HK-2 (cell line): ENCODE measurements at regions not wholly inside any gene's neighbourhood (a gene's known extent, or its start where the extent isn't known, plus 50 kb on each side); places are given as distances from the start of the nearest gene placed in this dataset.
"Not testable (repeated sequence)": the region's sequence is repeated elsewhere in the genome, so short reads cannot be mapped to it uniquely, and the experiment has no call there.

Experiments
- DNase-seq: peaks from one replicate; pipeline ENCODE4 v3.0.0-alpha.2; 2018; ENCODE audit not compliant: unreplicated experiment

- no peak for DNase-seq
These were observed 378.1 kb upstream of the SORCS1 start for GRCh38 chr10:107542607-107543006.

GRCh38 chr10:107542016-107542415 is 377.5 kb upstream of the SORCS1 start:
- no peak for DNase-seq

DNA sequence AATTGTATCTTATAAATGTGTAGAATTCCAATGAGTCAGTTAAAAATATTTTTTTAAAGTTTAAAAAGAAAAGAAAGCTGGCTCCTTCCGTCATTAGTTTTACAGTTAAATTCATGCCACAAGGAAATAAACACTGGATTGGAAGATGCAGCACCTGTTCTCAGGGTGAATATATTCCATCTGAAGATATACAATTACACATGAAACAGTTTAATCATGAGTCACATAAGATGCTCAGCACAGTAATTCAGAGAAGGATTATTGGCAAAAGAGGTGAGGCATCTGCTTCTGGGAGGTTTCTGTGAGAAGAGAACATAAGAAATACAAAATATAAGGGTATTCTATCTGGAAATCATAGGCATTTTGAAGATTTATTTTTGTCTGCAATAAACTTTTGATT is 376.5 kb upstream of the SORCS1 start:
- no peak for DNase-seq

DNA sequence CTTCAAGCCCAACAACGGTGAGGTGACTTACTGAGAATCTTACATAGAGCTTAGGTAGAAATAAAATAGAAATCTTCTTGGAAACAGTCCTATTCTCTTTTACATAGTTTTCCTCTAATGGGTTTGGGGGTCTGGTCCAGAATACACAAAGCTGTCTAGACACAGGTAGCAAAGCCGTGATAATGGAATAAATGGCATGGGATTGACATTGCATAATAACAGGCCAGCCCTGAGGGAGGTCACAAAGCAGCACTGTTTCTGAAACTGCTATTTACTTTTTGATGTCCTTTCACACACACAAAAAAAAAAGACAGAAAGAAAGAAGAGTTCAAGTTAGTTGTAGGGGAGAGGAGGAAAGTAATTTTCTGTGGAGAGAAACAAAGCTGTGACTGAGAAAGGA is 364.8 kb upstream of the SORCS1 start:
- DNase-seq = no peak

DNA sequence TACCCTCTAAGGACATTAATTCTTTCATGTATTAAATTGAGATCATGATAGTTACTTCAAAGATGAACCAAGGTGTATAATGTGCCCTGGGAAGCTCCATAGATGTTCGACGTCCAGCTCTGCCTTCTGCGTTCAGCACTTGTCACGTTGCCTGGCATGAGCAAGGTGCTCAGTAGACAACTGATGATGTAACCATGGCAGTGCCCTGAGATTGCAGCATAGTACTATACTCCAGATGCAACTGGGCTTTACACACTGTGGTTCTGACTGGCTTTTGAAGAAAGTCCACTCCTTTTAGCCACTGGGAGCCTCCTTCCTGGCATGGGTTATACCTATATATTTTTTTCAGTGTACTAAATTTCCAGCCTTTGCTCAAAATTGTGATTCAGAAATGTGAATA is 355.8 kb upstream of the SORCS1 start:
- no peak for DNase-seq

DNA sequence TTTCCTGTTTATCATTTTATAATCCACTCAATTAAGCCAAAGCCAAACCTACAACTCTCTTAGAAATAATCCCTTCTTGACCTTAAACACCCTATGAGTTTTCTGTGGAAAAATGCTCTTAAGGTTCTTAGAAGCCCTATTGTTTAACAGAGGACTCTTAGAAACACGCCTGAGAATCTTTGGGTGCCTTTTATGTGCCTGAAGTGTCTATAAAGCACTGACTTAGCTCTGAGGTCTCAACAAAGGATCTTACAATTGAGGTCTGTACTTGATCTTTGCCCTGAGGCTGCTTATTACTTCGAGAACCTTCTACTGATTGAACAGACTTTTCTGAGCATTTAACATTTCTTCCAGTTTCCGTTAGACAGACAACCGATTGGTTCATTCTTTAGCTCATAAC is 353.3 kb upstream of the SORCS1 start:
- DNase-seq = no peak

GRCh38 chr10:107516349-107516748 is 351.8 kb upstream of the SORCS1 start:
- DNase-seq = no peak

DNA sequence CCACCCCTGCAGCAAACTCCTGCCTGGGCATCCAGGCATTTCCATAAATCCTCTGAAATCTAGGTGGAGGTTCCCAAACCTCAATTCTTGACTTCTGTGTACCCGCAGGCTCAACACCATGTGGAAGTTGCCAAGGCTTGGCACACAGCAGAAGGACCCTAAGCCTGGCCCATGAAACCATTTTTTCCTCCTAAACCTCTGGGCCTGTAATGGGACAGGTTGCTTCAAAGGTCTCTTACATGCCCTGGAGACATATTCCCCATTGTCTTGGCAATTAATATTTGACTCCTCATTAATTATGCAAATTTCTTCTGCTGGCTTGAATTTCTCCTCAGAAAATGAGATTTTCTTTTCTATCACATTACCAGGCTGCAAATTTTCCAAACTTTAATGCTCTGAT is 339.5 kb upstream of the SORCS1 start:
- DNase-seq = not testable (repeated sequence)

DNA sequence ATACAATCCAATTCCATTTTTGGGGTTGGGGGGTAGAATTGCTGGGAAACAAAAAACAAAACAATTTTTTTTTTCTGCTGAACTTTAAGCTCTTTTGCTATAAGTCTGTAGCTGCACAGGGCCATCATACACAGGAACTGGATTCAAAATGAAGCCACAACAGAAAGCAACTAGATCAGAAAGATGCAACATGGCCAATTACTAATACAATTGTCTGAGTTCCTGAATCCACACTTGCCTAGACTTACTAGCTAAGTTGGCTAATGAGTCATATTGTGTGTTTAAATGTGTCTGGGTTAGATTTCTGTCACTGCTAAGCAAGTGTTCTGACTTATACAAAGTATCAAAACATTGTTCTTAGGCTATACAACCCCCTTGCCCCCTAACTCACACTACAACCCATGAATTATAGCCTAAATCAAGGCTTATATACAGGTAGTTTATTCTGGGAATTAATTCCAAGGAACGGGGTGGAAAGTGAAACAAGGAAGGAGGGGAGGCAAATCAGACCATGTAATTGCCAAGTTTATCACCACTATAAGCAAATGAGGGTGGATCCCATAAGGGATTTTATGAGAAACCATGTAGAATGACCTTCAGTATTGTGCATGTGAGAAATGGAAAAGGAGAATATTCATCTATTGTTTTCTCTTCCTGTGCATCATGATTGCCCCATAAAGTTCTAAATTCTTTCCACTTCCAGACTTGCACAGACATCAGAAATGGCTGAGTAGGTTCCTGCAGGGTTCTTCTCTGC is 337.9 kb upstream of the SORCS1 start:
- DNase-seq = no peak

- no peak for DNase-seq
These were observed 334.5 kb upstream of the SORCS1 start for GRCh38 chr10:107498983-107499382.

DNA sequence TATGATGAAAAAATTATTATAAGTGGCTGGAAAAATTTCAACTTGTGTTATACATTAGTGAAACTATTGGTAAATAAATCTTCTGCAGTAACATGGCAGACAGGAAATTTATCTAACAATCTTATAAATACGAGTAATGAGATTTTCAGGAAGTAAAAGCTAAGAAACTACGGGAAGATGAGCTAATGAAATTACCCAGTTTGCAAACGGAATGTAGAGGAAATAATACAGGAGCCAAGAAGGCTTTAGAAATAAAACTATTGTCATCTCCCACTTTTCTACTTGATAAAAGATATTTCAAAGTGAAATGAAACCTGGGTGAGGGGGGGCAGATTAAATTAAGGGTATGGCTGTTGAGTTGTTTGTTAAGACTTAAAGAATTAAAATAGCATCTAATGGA is 332.5 kb upstream of the SORCS1 start:
- no peak for DNase-seq

DNA sequence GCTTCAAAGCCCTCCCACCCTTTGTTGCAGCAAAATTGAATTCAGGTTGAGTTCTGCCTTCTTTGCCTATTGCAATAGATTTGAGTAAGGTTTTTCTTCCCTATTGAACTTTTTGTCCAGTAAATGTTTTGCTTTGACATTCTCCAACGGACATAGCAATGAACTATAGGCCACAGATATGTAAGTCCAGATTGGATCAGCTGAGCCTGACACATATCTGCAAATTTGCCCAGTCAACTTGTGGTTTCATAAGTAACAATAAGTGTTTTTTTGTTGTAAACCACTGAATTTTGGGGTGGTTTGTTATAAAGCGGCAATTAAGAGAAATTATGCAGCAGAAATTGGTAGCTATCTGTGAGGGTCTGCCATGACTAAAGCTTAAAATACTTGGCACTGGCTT is 332.1 kb upstream of the SORCS1 start:
- no peak for DNase-seq

DNA sequence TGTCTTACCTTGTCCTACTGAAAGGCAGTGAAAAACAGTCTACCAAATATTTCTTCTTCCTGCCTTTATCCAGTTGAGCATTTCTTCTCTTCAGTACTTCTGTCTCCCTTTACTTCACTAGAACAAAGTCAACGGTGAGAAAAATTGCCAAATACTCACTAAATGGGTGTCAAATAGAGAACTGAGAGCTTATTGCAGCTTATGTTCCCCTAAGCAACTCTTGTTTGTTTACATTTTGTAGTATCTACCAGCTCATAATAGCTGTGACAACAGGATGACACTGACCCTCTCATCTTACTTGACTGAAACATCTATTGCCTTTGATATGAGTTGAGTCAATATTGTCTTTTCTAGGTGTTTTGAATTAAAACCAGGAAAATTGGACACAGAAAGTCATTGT is 327.9 kb upstream of the SORCS1 start:
- no peak for DNase-seq

GRCh38 chr10:107490389-107490788 is 325.9 kb upstream of the SORCS1 start:
- no peak for DNase-seq

DNA sequence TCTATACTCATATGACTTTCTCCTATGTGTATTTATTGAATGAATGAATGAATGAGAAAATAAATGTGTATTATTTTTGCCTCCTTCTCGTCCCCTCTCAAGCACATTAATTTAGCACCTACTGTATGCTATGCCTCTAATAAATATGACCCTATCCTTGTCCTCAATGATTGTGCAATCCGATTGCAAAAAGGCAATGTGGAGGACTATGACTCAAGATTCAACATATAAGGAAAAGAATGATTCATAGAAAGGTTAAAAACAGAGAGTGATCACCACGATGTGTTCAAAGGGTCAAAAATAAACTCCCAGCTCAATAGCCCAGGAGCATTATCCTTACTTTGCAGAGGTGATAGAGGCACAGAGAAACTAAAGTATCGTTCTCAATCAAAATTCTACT is 322.8 kb upstream of the SORCS1 start:
- no peak for DNase-seq

DNA sequence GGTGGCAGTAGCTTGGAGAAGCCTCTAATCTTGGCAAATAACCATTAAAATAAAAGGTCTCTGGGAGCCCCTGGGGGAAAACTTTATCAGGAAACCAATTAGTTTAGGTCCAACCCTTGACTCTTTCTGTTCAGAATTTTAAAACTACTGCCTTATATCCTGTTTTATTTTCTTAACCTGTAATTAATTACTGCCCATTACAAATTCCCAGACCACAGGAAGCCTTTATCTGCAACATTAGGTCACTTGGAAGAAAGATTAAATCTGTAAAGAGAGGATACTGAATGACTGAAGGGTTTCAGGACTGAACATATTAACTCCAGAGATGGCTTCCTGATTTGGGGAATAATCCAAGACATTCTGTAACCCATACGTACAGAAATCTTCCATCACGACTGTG is 320.5 kb upstream of the SORCS1 start:
- DNase-seq = no peak

DNA sequence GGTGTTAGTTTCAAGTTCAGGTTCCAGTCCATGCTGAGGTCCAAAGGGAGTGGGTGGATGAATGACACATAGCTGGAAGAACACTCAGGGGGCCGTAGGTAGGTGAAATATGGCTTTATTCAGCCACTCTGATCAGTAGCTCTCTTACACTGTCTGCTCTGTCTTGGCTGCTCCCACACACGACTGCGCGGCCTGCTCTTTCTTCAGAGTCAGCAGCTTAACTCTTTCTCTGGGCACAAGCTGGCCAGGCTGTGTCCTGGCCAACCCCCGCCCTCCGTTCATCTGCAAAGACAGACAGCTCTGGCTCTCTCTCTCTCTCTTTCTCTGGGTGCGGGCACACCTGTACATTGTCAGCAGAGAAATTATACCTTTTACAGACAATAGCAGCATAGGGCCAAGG is 317.4 kb upstream of the SORCS1 start:
- no peak for DNase-seq

DNA sequence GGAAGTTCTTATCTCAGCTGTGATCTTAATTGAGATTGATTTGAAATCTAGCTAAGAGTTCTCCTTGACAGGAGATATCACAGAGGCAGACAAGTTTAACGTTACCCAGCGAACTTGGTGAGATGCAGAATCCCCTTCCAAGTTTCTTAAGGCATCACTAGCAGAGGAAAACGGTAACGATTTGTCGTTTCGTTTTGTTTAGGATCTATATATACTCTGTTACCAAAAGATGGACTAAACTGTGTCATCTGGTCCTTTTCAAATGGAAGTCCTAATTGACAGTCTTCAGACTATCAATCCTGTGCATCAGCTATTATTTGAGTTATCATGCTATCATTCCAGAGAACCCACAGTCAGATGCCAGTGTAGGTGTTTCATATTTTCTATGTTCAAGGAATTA is 316.7 kb upstream of the SORCS1 start:
- no peak for DNase-seq

- no peak for DNase-seq
These were observed 316.3 kb upstream of the SORCS1 start for GRCh38 chr10:107480781-107481180.

DNA sequence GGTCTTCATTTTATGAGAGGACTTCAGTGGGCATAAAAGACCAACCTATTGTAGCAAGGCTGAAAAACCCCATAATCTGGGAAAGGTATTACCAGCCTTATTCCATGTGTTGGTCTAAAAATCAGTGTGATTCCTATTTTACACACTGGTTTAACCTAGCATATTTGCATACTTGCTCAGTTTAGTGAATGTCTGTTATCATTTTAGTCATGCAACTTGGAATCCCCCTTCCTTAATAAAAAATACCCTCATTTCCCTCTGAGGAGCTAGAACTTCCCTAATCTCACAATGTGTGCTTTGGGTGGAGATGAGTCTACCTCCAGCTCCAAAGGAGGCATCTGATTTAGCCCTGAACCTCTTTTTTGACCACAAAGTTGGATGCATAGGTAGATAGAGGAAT is 312.8 kb upstream of the SORCS1 start:
- DNase-seq = no peak

- DNase-seq = no peak
These were observed 311.9 kb upstream of the SORCS1 start for GRCh38 chr10:107476408-107476807.

GRCh38 chr10:107474650-107475049 is 310.1 kb upstream of the SORCS1 start:
- no peak for DNase-seq

GRCh38 chr10:107473225-107473624 is 308.7 kb upstream of the SORCS1 start:
- no peak for DNase-seq

- DNase-seq = no peak
These were observed 307.4 kb upstream of the SORCS1 start for GRCh38 chr10:107471911-107472310.
